Amygdala (tissue), 56 donors: ENCODE measurements at regions not wholly inside any gene's neighbourhood (a gene's known extent, or its start where the extent isn't known, plus 50 kb on each side); places are given as distances from the start of the nearest gene placed in this dataset.

Experiments used
- DNase-seq, 56 donors: peaks; one replicate each; lab custom pipeline; 2025; lab: John Stamatoyannopoulos, UW

DNA sequence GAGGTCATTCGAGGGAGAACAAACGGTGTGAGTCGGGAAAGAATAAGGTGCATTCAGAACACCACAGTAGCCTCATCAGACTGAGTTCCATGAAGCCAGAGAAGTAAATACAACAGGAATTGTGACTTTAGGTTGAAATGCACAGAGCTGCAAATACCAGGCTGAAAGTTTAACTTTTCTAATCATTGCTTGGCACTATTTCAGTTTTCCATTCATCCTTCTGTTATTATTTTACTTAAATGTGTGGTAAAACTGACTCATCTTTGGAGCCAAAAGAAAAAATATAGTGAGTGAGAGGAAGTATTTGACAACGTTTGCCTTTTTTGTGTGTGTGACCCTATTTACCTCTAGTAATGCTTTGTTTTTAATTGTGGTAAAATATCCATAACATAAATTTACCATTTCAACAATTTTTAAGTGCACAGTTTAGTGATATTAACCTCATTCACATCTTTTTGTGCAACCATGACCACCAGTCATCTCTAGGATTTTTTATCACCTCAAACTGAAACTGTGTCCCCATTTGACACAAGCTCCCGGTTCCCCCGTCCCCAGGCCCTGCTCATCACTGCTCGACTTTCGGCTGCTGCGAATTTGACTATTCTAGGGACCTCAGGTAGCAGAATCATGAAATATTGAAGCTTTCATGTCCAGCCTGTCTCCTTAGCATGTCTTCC lies 166.8 kb downstream of the HSD17B3 start:
- DNase-seq = no peak

DNA sequence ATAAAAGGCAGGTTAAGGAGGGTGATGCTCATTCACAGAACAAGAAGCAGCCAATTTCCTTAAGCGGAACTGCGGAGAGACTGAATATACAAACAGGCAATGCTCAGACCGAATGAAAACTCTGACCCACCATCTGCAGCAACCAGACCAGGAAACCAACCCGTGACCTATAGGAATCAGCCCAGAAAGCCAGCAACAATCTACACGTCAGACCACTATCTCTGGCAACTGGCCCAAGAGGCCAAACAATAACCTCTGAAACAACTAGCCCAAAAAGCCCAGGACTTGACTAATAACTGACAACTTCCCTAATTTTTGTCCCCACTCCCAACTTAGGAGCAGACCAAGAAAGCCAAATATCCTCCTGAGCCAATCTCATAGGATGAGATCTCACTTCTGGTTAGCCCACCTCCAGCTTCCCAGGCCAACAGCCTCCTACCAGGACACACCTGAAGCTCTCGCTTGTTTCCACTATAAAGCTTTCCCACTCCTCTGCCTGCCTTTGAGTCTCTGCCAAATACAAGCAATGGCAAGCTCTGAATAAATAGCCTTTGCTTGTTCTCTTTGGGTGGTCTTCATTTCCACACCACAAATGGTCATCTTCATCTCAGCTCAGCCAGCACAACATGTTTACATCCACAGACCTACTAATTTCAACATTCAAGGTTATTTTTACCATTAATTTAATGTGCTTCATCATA lies 168.5 kb downstream of the HSD17B3 start:
- DNase-seq = no peak

GRCh38 chr9:96131825-96132224 lies 170.2 kb downstream of the HSD17B3 start:
- DNase-seq = no peak

DNA sequence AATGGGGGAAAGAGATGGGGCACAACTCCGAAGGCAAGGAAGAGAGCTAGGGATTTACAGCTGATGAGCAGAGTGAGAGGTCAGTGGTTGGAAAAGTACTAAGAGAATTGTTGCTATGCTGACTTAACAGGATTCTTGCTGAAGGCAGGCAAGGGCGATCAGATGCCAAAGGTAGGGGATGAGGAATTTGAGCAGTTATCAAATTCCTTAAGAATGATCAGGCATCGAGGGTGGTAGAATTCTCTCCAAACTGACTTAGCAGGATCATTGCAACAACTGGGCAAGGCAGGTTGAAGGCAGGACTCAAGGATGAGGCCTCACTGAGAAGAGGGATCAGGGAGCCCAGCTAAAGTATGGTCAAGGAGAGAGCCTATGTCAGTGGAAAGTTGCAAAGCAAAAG lies 171.0 kb downstream of the HSD17B3 start:
- DNase-seq = no peak

DNA sequence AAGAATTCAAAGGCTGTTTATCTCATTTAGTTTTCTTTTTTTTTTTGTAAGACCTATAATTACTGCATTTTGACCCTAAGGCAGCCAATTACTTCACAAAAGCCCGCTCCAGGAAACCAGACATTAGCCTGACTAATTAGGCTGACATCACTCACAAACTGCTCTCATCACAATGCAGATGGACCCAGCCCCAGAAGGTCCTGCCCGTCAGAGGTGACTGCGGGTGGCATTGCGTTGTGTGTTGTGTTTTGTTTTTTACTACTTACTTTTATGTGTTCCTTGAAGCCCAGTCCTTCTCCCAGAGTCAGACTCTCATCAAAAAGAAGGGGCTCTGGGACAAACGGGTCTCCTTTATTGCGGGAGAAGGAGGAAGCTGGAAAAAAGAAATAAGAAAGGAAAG lies 172.2 kb downstream of the HSD17B3 start:
- DNase-seq = peak in 3 of 56 donors; percentile 6 to 39 (median 8)

- DNase-seq = no peak
Observed at GRCh38 chr9:96128880-96129279, 173.1 kb downstream of the HSD17B3 start.

- DNase-seq = no peak
Observed at GRCh38 chr9:96126321-96126881, 175.6 kb downstream of the HSD17B3 start.

DNA sequence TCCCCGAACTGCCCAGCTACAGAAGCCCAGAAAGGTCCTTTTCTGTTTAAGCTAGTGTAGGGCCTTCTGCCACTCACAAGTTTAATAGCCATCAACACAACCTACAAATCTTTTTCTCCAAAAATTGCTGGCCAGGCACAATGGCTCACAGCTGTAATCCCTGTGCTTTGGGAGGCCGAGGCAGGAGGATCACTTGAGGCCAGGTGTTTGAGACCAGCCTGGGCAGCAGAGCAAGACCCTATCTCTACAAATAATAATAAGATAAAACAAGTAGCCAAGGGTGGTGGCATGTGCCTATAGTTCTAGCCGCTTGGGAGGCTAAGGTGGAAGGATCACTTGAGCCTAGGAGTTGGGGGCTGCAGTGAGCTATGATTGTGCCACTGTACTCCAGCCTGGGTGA lies 176.4 kb downstream of the HSD17B3 start:
- no peak for DNase-seq

GRCh38 chr9:96122751-96123150 lies 179.2 kb downstream of the HSD17B3 start:
- no peak for DNase-seq

- no peak for DNase-seq
Observed at GRCh38 chr9:96122282-96122681, 179.7 kb downstream of the HSD17B3 start.

GRCh38 chr9:96121136-96121535 lies 180.8 kb downstream of the HSD17B3 start:
- DNase-seq = no peak

DNA sequence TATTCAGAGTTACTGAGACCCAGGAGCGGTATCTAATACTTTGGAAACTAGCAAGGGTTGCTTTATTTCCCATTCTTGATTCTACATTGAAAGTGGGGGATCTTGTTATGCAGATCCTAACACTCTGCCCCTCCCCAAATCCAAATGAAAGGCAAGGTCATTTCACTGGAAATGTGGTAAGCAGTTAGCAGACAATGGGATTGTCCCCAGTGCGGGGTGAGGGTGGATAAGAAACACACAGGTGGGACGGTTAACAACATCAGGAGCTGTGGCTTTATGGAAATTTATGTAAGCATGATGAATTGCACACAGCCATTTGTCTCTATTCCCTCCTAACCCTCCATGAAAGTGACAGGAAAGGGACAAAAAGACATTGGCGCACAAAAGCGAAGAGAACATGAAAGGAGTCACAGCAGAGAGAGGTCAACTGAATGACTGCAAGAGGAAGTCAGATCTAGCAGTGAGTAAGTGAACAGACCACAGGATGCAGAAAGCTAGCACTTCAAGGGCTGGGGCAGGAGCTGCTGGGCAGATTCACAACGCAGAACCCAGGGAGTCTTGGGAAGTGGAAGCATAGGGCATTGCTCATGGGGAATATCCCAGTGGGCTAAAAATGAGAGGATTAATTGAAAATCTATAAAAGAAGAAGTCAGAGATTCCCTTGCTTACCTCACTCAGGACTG lies 184.4 kb downstream of the HSD17B3 start:
- no peak for DNase-seq

GRCh38 chr9:96116275-96117064 lies 185.5 kb downstream of the HSD17B3 start:
- peak; percentile 46 to 99 (median 90) for DNase-seq

DNA sequence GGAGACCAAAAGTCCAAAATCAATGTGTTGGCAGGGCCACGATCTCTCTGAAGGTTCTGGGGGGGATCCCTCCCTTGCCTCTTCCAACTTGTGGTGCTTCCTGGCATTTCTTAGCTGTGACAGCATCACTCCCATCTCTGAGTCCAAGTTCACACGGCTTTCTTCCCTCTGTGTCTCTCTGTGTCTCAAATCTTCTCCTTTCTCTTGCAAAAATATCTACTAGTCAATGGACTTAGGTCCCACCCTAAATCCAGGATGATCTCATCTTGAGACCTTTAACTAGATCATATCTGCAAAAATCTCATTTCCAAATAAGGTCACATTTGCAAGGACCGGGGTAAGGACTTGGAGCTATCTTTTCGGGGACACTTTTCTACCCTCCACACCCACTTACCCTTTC lies 186.1 kb downstream of the HSD17B3 start:
- peak in 1 of 56 donors; percentile 49 for DNase-seq

DNA sequence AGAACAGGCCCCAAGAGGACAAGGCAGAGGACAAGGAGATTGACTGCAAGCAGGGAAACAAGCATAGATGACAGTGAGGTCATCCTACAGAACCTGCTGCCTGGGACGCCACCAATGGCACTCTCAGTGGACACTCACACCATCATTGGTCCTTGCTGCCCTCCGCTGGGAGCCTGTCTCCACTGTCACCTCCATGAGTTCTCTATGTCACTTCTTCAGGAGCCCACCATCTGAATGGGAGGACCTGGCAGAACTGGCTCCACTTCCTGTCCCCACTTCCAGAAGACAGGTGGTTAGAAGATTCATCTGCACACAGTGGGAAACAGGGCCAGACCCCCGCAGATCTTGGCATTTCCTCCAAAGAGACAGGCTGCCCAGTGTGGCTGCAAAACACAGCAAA lies 188.9 kb downstream of the HSD17B3 start:
- DNase-seq = peak in 10 of 56 donors; percentile 6 to 37 (median 16)

- DNase-seq = no peak
Observed at GRCh38 chr9:96109680-96110351, 192.2 kb downstream of the HSD17B3 start.

GRCh38 chr9:96108691-96109380 lies 193.1 kb downstream of the HSD17B3 start:
- no peak for DNase-seq

- no peak for DNase-seq
Observed at GRCh38 chr9:96107436-96107835, 194.5 kb downstream of the HSD17B3 start.
